Panc1 (cell line): ENCODE measurements at regions not wholly inside any gene's neighbourhood (a gene's known extent, or its start where the extent isn't known, plus 50 kb on each side); places are given as distances from the start of the nearest gene placed in this dataset.

Source experiments
- POLR2AphosphoS5 ChIP-seq: IDR thresholded peaks from 2 replicates; pipeline ENCODE4 v1.6.1; 2012; ENCODE audit warnings: mild to moderate bottlenecking, low read depth, low read length, moderate library complexity
- TCF7L2 ChIP-seq: IDR thresholded peaks from 2 replicates; pipeline ENCODE4 v1.6.1; 2011; ENCODE audit warnings: mild to moderate bottlenecking, low read depth, low read length, inconsistent platforms
- TF ChIP-seq, protein P1 (sequence below): fragments of 450-650 bp; IDR thresholded peaks from 2 replicates; pipeline ENCODE4 v1.5.1; 2017; ENCODE audit warnings: mild to moderate bottlenecking
- TF ChIP-seq, protein P2 (sequence below), 2 experiments: IDR thresholded peaks; 2 replicates each; pipeline ENCODE4 v1.6.1; 2011 to 2012; ENCODE audit warnings: low read depth in 2 of 2, control low read depth in 1 of 2, low read length in 1 of 2, mild to moderate bottlenecking in 1 of 2, moderate library complexity in 1 of 2; ENCODE audit not compliant: insufficient read depth in 1 of 2

DNA sequence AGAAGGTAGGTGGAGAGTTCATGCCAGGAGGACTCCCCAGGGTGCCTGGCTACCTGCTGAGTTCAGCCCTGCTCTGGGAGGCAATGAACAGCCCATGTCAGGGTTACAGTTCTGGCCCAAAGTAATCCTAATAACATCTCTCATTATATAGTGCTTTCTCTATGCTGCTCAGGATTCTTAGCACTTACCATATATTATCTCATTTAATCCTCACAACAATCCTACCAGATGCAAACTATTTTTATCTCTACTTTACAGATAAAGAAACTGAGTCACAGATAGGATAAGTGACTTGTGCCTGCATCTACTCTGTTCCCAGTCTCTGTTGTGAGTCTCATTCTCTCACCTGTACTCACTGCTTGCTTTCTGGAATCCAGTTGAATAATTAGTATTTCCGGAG, 105.1 kb upstream of the NFE2L3 start:
- TF ChIP-seq, protein P1, sequence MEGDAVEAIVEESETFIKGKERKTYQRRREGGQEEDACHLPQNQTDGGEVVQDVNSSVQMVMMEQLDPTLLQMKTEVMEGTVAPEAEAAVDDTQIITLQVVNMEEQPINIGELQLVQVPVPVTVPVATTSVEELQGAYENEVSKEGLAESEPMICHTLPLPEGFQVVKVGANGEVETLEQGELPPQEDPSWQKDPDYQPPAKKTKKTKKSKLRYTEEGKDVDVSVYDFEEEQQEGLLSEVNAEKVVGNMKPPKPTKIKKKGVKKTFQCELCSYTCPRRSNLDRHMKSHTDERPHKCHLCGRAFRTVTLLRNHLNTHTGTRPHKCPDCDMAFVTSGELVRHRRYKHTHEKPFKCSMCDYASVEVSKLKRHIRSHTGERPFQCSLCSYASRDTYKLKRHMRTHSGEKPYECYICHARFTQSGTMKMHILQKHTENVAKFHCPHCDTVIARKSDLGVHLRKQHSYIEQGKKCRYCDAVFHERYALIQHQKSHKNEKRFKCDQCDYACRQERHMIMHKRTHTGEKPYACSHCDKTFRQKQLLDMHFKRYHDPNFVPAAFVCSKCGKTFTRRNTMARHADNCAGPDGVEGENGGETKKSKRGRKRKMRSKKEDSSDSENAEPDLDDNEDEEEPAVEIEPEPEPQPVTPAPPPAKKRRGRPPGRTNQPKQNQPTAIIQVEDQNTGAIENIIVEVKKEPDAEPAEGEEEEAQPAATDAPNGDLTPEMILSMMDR: no peak
- no peak for TF ChIP-seq TCF7L2
- no peak for TF ChIP-seq POLR2AphosphoS5
- TF ChIP-seq, protein P2, sequence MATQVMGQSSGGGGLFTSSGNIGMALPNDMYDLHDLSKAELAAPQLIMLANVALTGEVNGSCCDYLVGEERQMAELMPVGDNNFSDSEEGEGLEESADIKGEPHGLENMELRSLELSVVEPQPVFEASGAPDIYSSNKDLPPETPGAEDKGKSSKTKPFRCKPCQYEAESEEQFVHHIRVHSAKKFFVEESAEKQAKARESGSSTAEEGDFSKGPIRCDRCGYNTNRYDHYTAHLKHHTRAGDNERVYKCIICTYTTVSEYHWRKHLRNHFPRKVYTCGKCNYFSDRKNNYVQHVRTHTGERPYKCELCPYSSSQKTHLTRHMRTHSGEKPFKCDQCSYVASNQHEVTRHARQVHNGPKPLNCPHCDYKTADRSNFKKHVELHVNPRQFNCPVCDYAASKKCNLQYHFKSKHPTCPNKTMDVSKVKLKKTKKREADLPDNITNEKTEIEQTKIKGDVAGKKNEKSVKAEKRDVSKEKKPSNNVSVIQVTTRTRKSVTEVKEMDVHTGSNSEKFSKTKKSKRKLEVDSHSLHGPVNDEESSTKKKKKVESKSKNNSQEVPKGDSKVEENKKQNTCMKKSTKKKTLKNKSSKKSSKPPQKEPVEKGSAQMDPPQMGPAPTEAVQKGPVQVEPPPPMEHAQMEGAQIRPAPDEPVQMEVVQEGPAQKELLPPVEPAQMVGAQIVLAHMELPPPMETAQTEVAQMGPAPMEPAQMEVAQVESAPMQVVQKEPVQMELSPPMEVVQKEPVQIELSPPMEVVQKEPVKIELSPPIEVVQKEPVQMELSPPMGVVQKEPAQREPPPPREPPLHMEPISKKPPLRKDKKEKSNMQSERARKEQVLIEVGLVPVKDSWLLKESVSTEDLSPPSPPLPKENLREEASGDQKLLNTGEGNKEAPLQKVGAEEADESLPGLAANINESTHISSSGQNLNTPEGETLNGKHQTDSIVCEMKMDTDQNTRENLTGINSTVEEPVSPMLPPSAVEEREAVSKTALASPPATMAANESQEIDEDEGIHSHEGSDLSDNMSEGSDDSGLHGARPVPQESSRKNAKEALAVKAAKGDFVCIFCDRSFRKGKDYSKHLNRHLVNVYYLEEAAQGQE (IDR thresholded peaks at IDR 0.05; ENCODE audit: insufficient read depth in 1 of 2, low read depth in 2 of 2, low read length in 1 of 2): no peak
